H9 (cell line): ENCODE measurements at regions not wholly inside any gene's neighbourhood (a gene's known extent, or its start where the extent isn't known, plus 50 kb on each side); places are given as distances from the start of the nearest gene placed in this dataset.
A peak's percentile ranks its signal among the peaks of the same experiment; 100 is the strongest.

ENCODE experiments used
- DNase-seq: peaks from one replicate; pipeline ENCODE4 v3.0.0-alpha.2; 2017
- H2AFZ ChIP-seq: one replicate; pipeline ENCODE4 v1.6.1; 2013; ENCODE audit warnings: mild to moderate bottlenecking, low read length, control low read depth, moderate library complexity
- H2AK5ac ChIP-seq: 2 replicates; pipeline ENCODE4 v1.6.1; 2013; ENCODE audit warnings: low read length, control low read depth, mixed read lengths; ENCODE audit not compliant: insufficient read length
- H2BK120ac ChIP-seq: one replicate; pipeline ENCODE4 v1.6.1; 2013; ENCODE audit warnings: low read depth, mild to moderate bottlenecking, low read length, control low read depth, inconsistent platforms; ENCODE audit not compliant: poor library complexity, severe bottlenecking
- H2BK12ac ChIP-seq: 2 replicates; pipeline ENCODE4 v1.6.1; 2013; ENCODE audit warnings: low read length, control low read depth, mixed read lengths, low read depth; ENCODE audit not compliant: insufficient read length
- H2BK15ac ChIP-seq: 2 replicates; pipeline ENCODE4 v1.6.1; 2013; ENCODE audit warnings: low read depth, low read length, control low read depth
- H2BK20ac ChIP-seq: one replicate; pipeline ENCODE4 v1.6.1; 2013; ENCODE audit warnings: low read depth, mild to moderate bottlenecking, low read length, control low read depth, inconsistent platforms; ENCODE audit not compliant: poor library complexity, severe bottlenecking
- H2BK5ac ChIP-seq: 2 replicates; pipeline ENCODE4 v1.6.1; 2013; ENCODE audit warnings: low read length, control low read depth, mixed read lengths; ENCODE audit not compliant: insufficient read length
- H3K14ac ChIP-seq: 2 replicates; pipeline ENCODE4 v1.6.1; 2013; ENCODE audit warnings: low read length, control low read depth; ENCODE audit not compliant: insufficient read depth
- H3K18ac ChIP-seq: 2 replicates; pipeline ENCODE4 v1.6.1; 2013; ENCODE audit warnings: low read depth, mild to moderate bottlenecking, mixed read lengths, low read length, control low read depth; ENCODE audit not compliant: insufficient read length
- H3K23ac ChIP-seq: 2 replicates; pipeline ENCODE4 v1.6.1; 2013; ENCODE audit warnings: low read length, control low read depth, mixed read lengths, low read depth; ENCODE audit not compliant: insufficient read length
- H3K23me2 ChIP-seq: 2 replicates; pipeline ENCODE4 v1.6.1; 2013; ENCODE audit warnings: low read depth, mild to moderate bottlenecking, mixed read lengths, low read length, control low read depth; ENCODE audit not compliant: insufficient read length, poor library complexity, severe bottlenecking
- H3K27ac ChIP-seq: 2 replicates; pipeline ENCODE4 v1.5.1; 2013; ENCODE audit warnings: low read length, control low read depth, mixed read lengths, low read depth; ENCODE audit not compliant: insufficient read length
- H3K27me3 ChIP-seq: 2 replicates; pipeline ENCODE4 v1.6.1; 2013; ENCODE audit warnings: low read length, control low read depth, inconsistent platforms; ENCODE audit not compliant: insufficient read depth
- H3K4ac ChIP-seq: 2 replicates; pipeline ENCODE4 v1.6.1; 2013; ENCODE audit warnings: low read depth, mild to moderate bottlenecking, control low read depth, inconsistent platforms, low read length, moderate library complexity
- H3K4me1 ChIP-seq: 2 replicates; pipeline ENCODE4 v1.6.1; 2013; ENCODE audit warnings: low read length, control low read depth, inconsistent platforms; ENCODE audit not compliant: insufficient read depth
- H3K4me2 ChIP-seq: 2 replicates; pipeline ENCODE4 v1.6.1; 2013; ENCODE audit warnings: low read length, control low read depth, mixed read lengths; ENCODE audit not compliant: insufficient read length, insufficient read depth
- H3K56ac ChIP-seq: 2 replicates; pipeline ENCODE4 v1.6.1; 2013; ENCODE audit warnings: low read depth, mild to moderate bottlenecking, mixed read lengths, low read length, control low read depth; ENCODE audit not compliant: insufficient read length
- H3K79me1 ChIP-seq: 2 replicates; pipeline ENCODE4 v1.6.1; 2013; ENCODE audit warnings: low read depth, mild to moderate bottlenecking, moderate library complexity, low read length, control low read depth, inconsistent platforms; ENCODE audit not compliant: insufficient read depth, poor library complexity, severe bottlenecking
- H3K79me2 ChIP-seq: 2 replicates; pipeline ENCODE4 v1.6.1; 2013; ENCODE audit warnings: low read length, control low read depth, inconsistent platforms; ENCODE audit not compliant: insufficient read depth
- H3K9ac ChIP-seq: 2 replicates; pipeline ENCODE4 v1.6.1; 2013; ENCODE audit warnings: low read length, control low read depth, mixed read lengths; ENCODE audit not compliant: insufficient read length; ENCODE audit errors: extremely low read depth
- H3K9me3 ChIP-seq: one replicate; pipeline ENCODE4 v1.6.1; 2013; ENCODE audit warnings: low read depth, low read length, inconsistent platforms; ENCODE audit not compliant: control insufficient read depth
- H3T11ph ChIP-seq: one replicate; pipeline ENCODE4 v1.6.1; 2013; ENCODE audit warnings: mild to moderate bottlenecking, low read length, control low read depth, inconsistent platforms
- H4K20me1 ChIP-seq: one replicate; pipeline ENCODE4 v1.6.1; 2013; ENCODE audit not compliant: control insufficient read depth, insufficient read length, insufficient read depth
- H4K5ac ChIP-seq: 2 replicates; pipeline ENCODE4 v1.6.1; 2013; ENCODE audit warnings: low read depth, mild to moderate bottlenecking, mixed read lengths, low read length, control low read depth; ENCODE audit not compliant: insufficient read length
- H4K8ac ChIP-seq: replicated peaks from 2 replicates; pipeline ENCODE4 v1.6.1; 2013; ENCODE audit warnings: low read length, control low read depth, mixed read lengths, low read depth; ENCODE audit not compliant: insufficient read length
- H4K91ac ChIP-seq: 2 replicates; pipeline ENCODE4 v1.6.1; 2013; ENCODE audit warnings: low read depth, mild to moderate bottlenecking, moderate library complexity, mixed read lengths, low read length, control low read depth; ENCODE audit not compliant: insufficient read length
- H3K27ac Mint-ChIP-seq, 3 experiments: 2 replicates in 2 of 3; 3 replicates in 1 of 3; pipeline ENCODE4 v1.8.0; 2020 to 2021; ENCODE audit warnings: mixed read lengths in 3 of 3, mild to moderate bottlenecking in 1 of 3, moderate library complexity in 1 of 3
- H3K27me3 Mint-ChIP-seq: 2 replicates; pipeline ENCODE4 v1.8.0; 2021; ENCODE audit warnings: low read depth, mild to moderate bottlenecking, moderate library complexity, mixed read lengths
- H3K36me3 Mint-ChIP-seq, 3 experiments: 2 replicates in 2 of 3; 3 replicates in 1 of 3; pipeline ENCODE4 v1.8.0; 2020 to 2021; ENCODE audit warnings: low read depth in 3 of 3, mixed read lengths in 3 of 3; ENCODE audit not compliant: insufficient read depth in 1 of 3
- H3K4me1 Mint-ChIP-seq, 2 experiments: 2 replicates each; pipeline ENCODE4 v1.8.0; 2020; ENCODE audit warnings: mixed read lengths in 2 of 2
- H3K4me3 Mint-ChIP-seq, 2 experiments: 2 replicates in 1 of 2; 3 replicates in 1 of 2; pipeline ENCODE4 v1.8.0; 2020 to 2021; ENCODE audit warnings: mild to moderate bottlenecking in 2 of 2, mixed read lengths in 2 of 2, moderate library complexity in 1 of 2
- H3K9me3 Mint-ChIP-seq, 2 experiments: 2 replicates in 1 of 2; 3 replicates in 1 of 2; pipeline ENCODE4 v1.8.0; 2020; ENCODE audit warnings: mild to moderate bottlenecking in 2 of 2, mixed read lengths in 2 of 2, moderate library complexity in 1 of 2
- CTCF ChIP-seq: fragments of 200-600 bp; sonication (generic); conservative IDR thresholded peaks from 3 replicates; pipeline ENCODE4 v1.8.0; 2021; ENCODE audit warnings: antibody characterized with exemption, mild to moderate bottlenecking
- WGBS: extraction: QIAGEN DNeasy Blood & Tissue Kit; methylation state at CpG from one replicate; pipeline ENCODE4 v1.1.7; 2013; ENCODE audit warnings: missing lambda C conversion rate, low lambda C conversion rate, mixed read lengths; ENCODE audit not compliant: insufficient read length; ENCODE audit errors: extremely low coverage; 5-methylcytosine and 5-hydroxymethylcytosine counted together

GRCh38 chr1:8232036-8232757, 85.7 kb upstream of the SLC45A1 start:
- Histone ChIP-seq H3K79me1 (no peaks in the 10 kb centered on the region), H3K27me3 (no peaks in the 10 kb centered on the region), H3K9me3 (no peaks in the 10 kb centered on the region), H3K23me2 (no peaks in the 10 kb centered on the region), H3K9ac (no peak overlapping the region), H2AK5ac (no peak overlapping the region), H2BK20ac (no peak overlapping the region), H3K27ac (no peak overlapping the region), H4K8ac (no peak overlapping the region), H3T11ph (no peak overlapping the region), H3K4me2 (no peak overlapping the region), H3K4me1 (no peaks in the 10 kb centered on the region; the same call in 1 of the 2 replicates), H2AFZ (no peak overlapping the region), H2BK12ac (no peak overlapping the region), H4K5ac (no peak overlapping the region), H3K79me2 (no peaks in the 10 kb centered on the region), H4K20me1 (no peaks in the 10 kb centered on the region), H3K56ac (no peak overlapping the region), H3K18ac (no peak overlapping the region), H3K14ac (peak overlapping the region; percentile 31; the same call in 1 of the 2 replicates), H3K4ac (no peak overlapping the region), H3K23ac (no peak overlapping the region), H4K91ac (no peak overlapping the region), H2BK15ac (no peak overlapping the region), H2BK120ac (no peak overlapping the region), H2BK5ac (no peak overlapping the region)
- Mint-ChIP-seq H3K4me3 (no peak overlapping the region), H3K27me3 (peaks cover 8% of the 10 kb centered on the region), H3K36me3 (peaks cover 2 to 13% (median 7%) of the 10 kb centered on the region in 3 experiments; a peak in 5 of 7 replicates), H3K27ac (no peak overlapping the region), H3K4me1 (peaks cover 6 to 7% of the 10 kb centered on the region in 2 experiments), H3K9me3 (peaks cover 13% of the 10 kb centered on the region in 2 experiments)
- no peak for DNase-seq
- no peak for TF ChIP-seq CTCF
- WGBS, result no CpG with 5 or more reads among the region's 25 CpGs
